Neural progenitor cell (in vitro differentiated cells): ENCODE measurements at regions not wholly inside any gene's neighbourhood (a gene's known extent, or its start where the extent isn't known, plus 50 kb on each side); places are given as distances from the start of the nearest gene placed in this dataset.

Experiments used
- CTCF ChIP-seq: fragments of 200-600 bp; sonication (generic); IDR thresholded peaks from 2 replicates; pipeline ENCODE4 v1.5.1; 2017; ENCODE audit warnings: antibody characterized with exemption, mild to moderate bottlenecking
- EZH2 ChIP-seq: fragments of 200-600 bp; sonication (generic); IDR thresholded peaks from 2 replicates; pipeline ENCODE4 v1.6.1; 2017; ENCODE audit warnings: antibody characterized with exemption, mild to moderate bottlenecking, moderate library complexity
- EZH2phosphoT487 ChIP-seq: fragments of 200-600 bp; sonication (generic); IDR thresholded peaks from 2 replicates; pipeline ENCODE4 v1.6.1; 2017; ENCODE audit warnings: antibody characterized with exemption

- TF ChIP-seq CTCF (no peak), EZH2 (no peak), EZH2phosphoT487 (no peak)
Observed at GRCh38 chr4:91851456-91851855, 452.3 kb upstream of the GRID2 start.
